ENCODE measurements at regions not wholly inside any gene's neighbourhood (a gene's known extent, or its start where the extent isn't known, plus 50 kb on each side); places are given as distances from the start of the nearest gene placed in this dataset.

GRCh38 chr5:74949976-74950375, 83.8 kb upstream of the FAM169A start:
- Histone ChIP-seq H3K79me2 (ENCODE audit: insufficient read depth, low read length) (no peaks in the 10 kb centered on the region), H3K36me3 (replicated peaks in 1 of 2; ENCODE audit: control insufficient read depth in 1 of 2, insufficient read depth in 2 of 2, low read length in 2 of 2) (no peaks in the 10 kb centered on the region), H3K4me3 (replicated peaks in 1 of 3; ENCODE audit: low read depth in 2 of 3, low read length in 3 of 3) (no peak overlapping the region), H4K20me1 (ENCODE audit: insufficient read depth, low read length) (no peaks in the 10 kb centered on the region), H3K27ac (ENCODE audit: low read depth in 1 of 2, low read length in 2 of 2) (no peak overlapping the region), H3K9ac (ENCODE audit: insufficient read depth, low read length, poor library complexity, severe bottlenecking) (no peak overlapping the region), H3K27me3 (ENCODE audit: control insufficient read depth in 2 of 2, insufficient read depth in 2 of 2, low read length in 2 of 2) (no peaks in the 10 kb centered on the region), H3K9me3 (replicated peaks in 1 of 2; ENCODE audit: control insufficient read depth in 1 of 2, insufficient read depth in 1 of 2, low read length in 2 of 2) (no peaks in the 10 kb centered on the region), H2AFZ (ENCODE audit: insufficient read depth, low read depth, low read length, poor library complexity, severe bottlenecking) (no peak overlapping the region), H3K4me1 (ENCODE audit: control insufficient read depth in 1 of 2, insufficient read depth in 2 of 2, low read length in 2 of 2) (no peaks in the 10 kb centered on the region), H3K4me2 (replicated peaks; ENCODE audit: extremely low read depth, low read length, poor library complexity, severe bottlenecking) (no peak overlapping the region)
- WGBS (ENCODE audit: insufficient coverage) = no CpG with 5 or more reads among the region's 5 CpGs
- Mint-ChIP-seq H3K27ac (no peak overlapping the region), H3K27me3 (ENCODE audit: low read depth in 3 of 3) (peaks cover 6 to 14% (median 12%) of the 10 kb centered on the region in 3 donors), H3K36me3 (no peaks in the 10 kb centered on the region), H3K4me1 (no peaks in the 10 kb centered on the region), H3K9me3 (peaks cover 0 to 3% (median 0%) of the 10 kb centered on the region in 7 donors), H3K4me3 (no peak overlapping the region)
- intact Hi-C loops (cut with micrococcal nuclease) = no loop called here
- no peak for DNase-seq
- TF ChIP-seq CTCF (IDR thresholded peaks at IDR 0.05) = no peak

GRCh38 chr5:74948031-74948546, 81.9 kb upstream of the FAM169A start:
- no peak overlapping the region for H3K4me3 ChIP-seq (replicated peaks in 1 of 3; ENCODE audit: low read depth in 2 of 3, low read length in 3 of 3)
- H4K20me1 ChIP-seq (ENCODE audit: insufficient read depth, low read length) = no peaks in the 10 kb centered on the region
- H3K79me2 ChIP-seq (ENCODE audit: insufficient read depth, low read length) = no peaks in the 10 kb centered on the region
- no peak overlapping the region for H3K27ac ChIP-seq (ENCODE audit: low read depth in 1 of 2, low read length in 2 of 2)
- TF ChIP-seq CTCF (IDR thresholded peaks at IDR 0.05) = no peak
- intact Hi-C loops (cut with micrococcal nuclease) = no loop called here
- H3K36me3 Mint-ChIP-seq = no peaks in the 10 kb centered on the region
- no peaks in the 10 kb centered on the region for H3K9me3 ChIP-seq (replicated peaks in 1 of 2; ENCODE audit: control insufficient read depth in 1 of 2, insufficient read depth in 1 of 2, low read length in 2 of 2)
- DNase-seq = no peak
- H3K9ac ChIP-seq (ENCODE audit: insufficient read depth, low read length, poor library complexity, severe bottlenecking) = no peak overlapping the region
- WGBS (ENCODE audit: insufficient coverage) = 87% methylated on average over 6 of the region's 6 CpGs
- H3K4me1 Mint-ChIP-seq = no peaks in the 10 kb centered on the region
- H3K4me1 ChIP-seq (ENCODE audit: control insufficient read depth in 1 of 2, insufficient read depth in 2 of 2, low read length in 2 of 2) = no peaks in the 10 kb centered on the region
- H3K27me3 ChIP-seq (ENCODE audit: control insufficient read depth in 2 of 2, insufficient read depth in 2 of 2, low read length in 2 of 2) = peaks cover 0 to 4% of the 10 kb centered on the region in 2 donors
- H3K4me3 Mint-ChIP-seq = no peak overlapping the region
- H3K36me3 ChIP-seq (replicated peaks in 1 of 2; ENCODE audit: control insufficient read depth in 1 of 2, insufficient read depth in 2 of 2, low read length in 2 of 2) = no peaks in the 10 kb centered on the region
- H3K9me3 Mint-ChIP-seq = peaks cover 0 to 3% (median 0%) of the 10 kb centered on the region in 7 donors
- H3K27me3 Mint-ChIP-seq (ENCODE audit: low read depth in 3 of 3) = peaks cover 8 to 14% (median 14%) of the 10 kb centered on the region in 3 donors
- no peak overlapping the region for H3K4me2 ChIP-seq (replicated peaks; ENCODE audit: extremely low read depth, low read length, poor library complexity, severe bottlenecking)
- H3K27ac Mint-ChIP-seq = peak overlapping the region in 1 of 7 donors; percentile 30
- H2AFZ ChIP-seq (ENCODE audit: insufficient read depth, low read depth, low read length, poor library complexity, severe bottlenecking) = no peak overlapping the region
